OCI-LY7 (cell line): ENCODE measurements at regions not wholly inside any gene's neighbourhood (a gene's known extent, or its start where the extent isn't known, plus 50 kb on each side); places are given as distances from the start of the nearest gene placed in this dataset.

Experiments used
- CTCF ChIP-seq: fragments of 200-600 bp; sonication (generic); conservative IDR thresholded peaks from 2 replicates; pipeline ENCODE4 v1.5.1; 2014; ENCODE audit warnings: mild to moderate bottlenecking, antibody characterized with exemption, low read length, moderate library complexity, mixed read lengths
- EZH2phosphoT487 ChIP-seq: fragments of 200-600 bp; sonication (generic); IDR thresholded peaks from 2 replicates; pipeline ENCODE4 v1.6.1; 2018; ENCODE audit warnings: low read depth, borderline replicate concordance, mild to moderate bottlenecking, mixed run types, antibody characterized with exemption, low read length, moderate library complexity, mixed read lengths

- TF ChIP-seq CTCF (no peak), EZH2phosphoT487 (no peak)
Measured at GRCh38 chr10:55158633-55159032, 357.6 kb upstream of the PCDH15 start.
